PC-9 (cell line): ENCODE measurements at regions not wholly inside any gene's neighbourhood (a gene's known extent, or its start where the extent isn't known, plus 50 kb on each side); places are given as distances from the start of the nearest gene placed in this dataset.
"Not testable (repeated sequence)": the region's sequence is repeated elsewhere in the genome, so short reads cannot be mapped to it uniquely, and the experiment has no call there.

Source experiments
- BruUV-seq: library from RNA; stranded (reverse); fragments of 400-500 nt; replicated peaks from 2 replicates; lab custom pipeline; 2021; lab: Mats Ljungman, UMichigan
- CTCF ChIA-PET: fragments of 300-600 bp; sonication (Branson Sonifier 250); formaldehyde crosslinking; loops from one replicate; lab custom pipeline; 2022; ENCODE audit warnings: antibody characterized with exemption; lab: Charles Lee
- POLR2A ChIA-PET: fragments of 300-600 bp; sonication (Branson Sonifier 250); formaldehyde crosslinking; loops from one replicate; lab custom pipeline; 2022; ENCODE audit warnings: antibody characterized with exemption; ENCODE audit not compliant: unreplicated experiment; lab: Charles Lee
- DNase-seq, 2 experiments: peaks; one replicate each; pipeline versions ENCODE4 v3.0.0 to v3.0.0-alpha.2; 2015 to 2022; ENCODE audit warnings: mixed read lengths in 1 of 2
- H2AFZ ChIP-seq: fragments of 200-600 bp; sonication (generic); 2 replicates; pipeline ENCODE4 v1.8.1; 2017; ENCODE audit warnings: antibody characterized with exemption
- H3F3A ChIP-seq: fragments of 200-600 bp; sonication (generic); 2 replicates; pipeline ENCODE4 v1.8.1; 2017; ENCODE audit warnings: antibody characterized with exemption, mild to moderate bottlenecking, low read depth; ENCODE audit not compliant: insufficient read depth
- H3K27ac ChIP-seq: fragments of 200-600 bp; sonication (generic); 2 replicates; pipeline ENCODE4 v1.6.1; 2016; ENCODE audit warnings: mixed run types
- H3K27me3 ChIP-seq: fragments of 200-600 bp; sonication (generic); 2 replicates; pipeline ENCODE4 v1.6.1; 2016; ENCODE audit warnings: low read depth, mixed run types; ENCODE audit not compliant: insufficient read depth
- H3K36me3 ChIP-seq: fragments of 200-600 bp; sonication (generic); 2 replicates; pipeline ENCODE4 v1.6.1; 2016; ENCODE audit warnings: low read depth, mixed run types
- H3K4me1 ChIP-seq: fragments of 200-600 bp; sonication (generic); replicated peaks from 2 replicates; pipeline ENCODE4 v1.6.1; 2016; ENCODE audit warnings: mixed run types; ENCODE audit not compliant: insufficient read depth
- H3K4me2 ChIP-seq: fragments of 200-600 bp; sonication (generic); 2 replicates; pipeline ENCODE4 v1.6.1; 2017; ENCODE audit warnings: mixed run types
- H3K4me3 ChIP-seq: fragments of 200-600 bp; sonication (generic); 2 replicates; pipeline ENCODE4 v1.6.1; 2016; ENCODE audit warnings: mixed run types
- H3K79me2 ChIP-seq: fragments of 200-600 bp; sonication (generic); 2 replicates; pipeline ENCODE4 v1.6.1; 2017; ENCODE audit warnings: low read depth, mixed run types
- H3K9me2 ChIP-seq: fragments of 200-600 bp; sonication (generic); 2 replicates; pipeline ENCODE4 v1.8.1; 2017; ENCODE audit warnings: mild to moderate bottlenecking; ENCODE audit not compliant: insufficient read depth
- H3K9me3 ChIP-seq: fragments of 200-600 bp; sonication (generic); 2 replicates; pipeline ENCODE4 v1.8.1; 2016; ENCODE audit warnings: low read depth; ENCODE audit not compliant: insufficient read depth
- H4K20me1 ChIP-seq: fragments of 200-600 bp; sonication (generic); 2 replicates; pipeline ENCODE4 v1.8.1; 2017; ENCODE audit not compliant: insufficient read depth
- CTCF ChIP-seq: fragments of 200-600 bp; sonication (generic); conservative IDR thresholded peaks from 2 replicates; pipeline ENCODE4 v1.6.1; 2017; ENCODE audit warnings: mixed run types, antibody characterized with exemption, mild to moderate bottlenecking, moderate library complexity
- EZH2 ChIP-seq: fragments of 200-600 bp; sonication (generic); IDR thresholded peaks from 2 replicates; pipeline ENCODE4 v1.8.0; 2017; ENCODE audit warnings: antibody characterized with exemption, low read depth
- intact Hi-C: fragments of 100-400 bp; cut with micrococcal nuclease; formaldehyde crosslinking; loops from one replicate; pipeline ENCODE4 v1.10.0; 2022; ENCODE audit not compliant: unreplicated experiment

GRCh38 chr22:44561139-44561840 is 63.3 kb upstream of the RTL6 start:
- no peaks in the 10 kb centered on the region for H4K20me1 ChIP-seq
- H3K9me2 ChIP-seq = no peaks in the 10 kb centered on the region
- no peaks in the 10 kb centered on the region for H3K79me2 ChIP-seq
- H3K4me2 ChIP-seq = no peak overlapping the region
- no peak overlapping the region for H2AFZ ChIP-seq
- DNase-seq = no peak
- H3K27ac ChIP-seq = no peak overlapping the region
- ChIA-PET CTCF (no interaction called here), POLR2A (no interaction called here)
- H3F3A ChIP-seq = 0 out of 2 replicates have a peak, but pooled peaks cover 10% of the 10 kb centered on the region
- no TSS peak for BruUV-seq
- H3K9me3 ChIP-seq = peaks cover 3% of the 10 kb centered on the region; the same call in 1 of the 2 replicates
- H3K36me3 ChIP-seq = no peaks in the 10 kb centered on the region
- intact Hi-C loops = no loop called here
- no peak overlapping the region for H3K4me3 ChIP-seq
- TF ChIP-seq CTCF (no peak), EZH2 (no peak)
- no peaks in the 10 kb centered on the region for H3K27me3 ChIP-seq
- H3K4me1 ChIP-seq = peaks cover 22% of the 10 kb centered on the region

GRCh38 chr22:44558671-44559070 is 60.6 kb upstream of the RTL6 start:
- H3K79me2 ChIP-seq, H3K27me3 ChIP-seq, CTCF ChIA-PET, BruUV-seq, H3K9me2 ChIP-seq, H3K36me3 ChIP-seq, H2AFZ ChIP-seq, H3K9me3 ChIP-seq, H4K20me1 ChIP-seq, H3K4me3 ChIP-seq: not testable (repeated sequence)
- H3K4me1 ChIP-seq = peaks cover 26% of the 10 kb centered on the region
- intact Hi-C loops = loop anchor here (10.0 kb wide), 2 partner anchors 74 to 114 kb away; no protein-coding TSS in a partner anchor
- peak overlapping the region; percentile 47 for H3K27ac ChIP-seq
- H3K4me2 ChIP-seq = peak overlapping the region; percentile 43
- DNase-seq = peak; percentile 34 to 81
- H3F3A ChIP-seq = 0 out of 2 replicates have a peak, but pooled peaks cover 13% of the 10 kb centered on the region
- POLR2A ChIA-PET = interaction anchor here (0.7 kb wide), 1 partner anchor 76 kb away, joined by 3 read pairs; no protein-coding TSS in a partner anchor

- intact Hi-C loops = loop anchor here (10.0 kb wide), 2 partner anchors 73 to 113 kb away; no protein-coding TSS in a partner anchor
- POLR2A ChIA-PET, CTCF ChIA-PET: not testable (repeated sequence)
Measured at GRCh38 chr22:44557872-44558271, 59.8 kb upstream of the RTL6 start.

GRCh38 chr22:44557064-44557748 is 59.2 kb upstream of the RTL6 start:
- Histone ChIP-seq H3K36me3 (no peaks in the 10 kb centered on the region), H3K9me3 (peaks cover 3% of the 10 kb centered on the region; the same call in 1 of the 2 replicates), H3F3A (peaks cover 24% of the 10 kb centered on the region), H4K20me1 (no peaks in the 10 kb centered on the region), H3K79me2 (no peaks in the 10 kb centered on the region), H3K9me2 (no peaks in the 10 kb centered on the region), H3K27me3 (no peaks in the 10 kb centered on the region), H3K4me1 (peaks cover 30% of the 10 kb centered on the region), H3K4me2 (0 out of 2 replicates have a peak overlapping the region, but pooled peaks have one; percentile 0), H3K4me3 (no peak overlapping the region), H3K27ac (no peak overlapping the region; the same call in 1 of the 2 replicates), H2AFZ (no peak overlapping the region)
- DNase-seq = no peak
- no TSS peak for BruUV-seq
- ChIA-PET POLR2A (no interaction called here), CTCF (no interaction called here)
- TF ChIP-seq EZH2 = no peak
- intact Hi-C loops = loop anchor here (10.0 kb wide), 2 partner anchors 72 to 112 kb away; no protein-coding TSS in a partner anchor

More at GRCh38 chr22:44557872-44558271, 59.8 kb upstream of the RTL6 start:
- H3K79me2 ChIP-seq, BruUV-seq, H3K9me2 ChIP-seq, H3K27me3 ChIP-seq, H3K9me3 ChIP-seq, H3K4me3 ChIP-seq, H3K4me2 ChIP-seq, H2AFZ ChIP-seq, DNase-seq, H4K20me1 ChIP-seq, H3K36me3 ChIP-seq: not testable (repeated sequence)
- H3K4me1 ChIP-seq = peaks cover 26% of the 10 kb centered on the region
- H3F3A ChIP-seq = peaks cover 17% of the 10 kb centered on the region; the same call in 1 of the 2 replicates
- H3K27ac ChIP-seq = peak overlapping the region; percentile 47
